ENCODE measurements at regions not wholly inside any gene's neighbourhood (a gene's known extent, or its start where the extent isn't known, plus 50 kb on each side); places are given as distances from the start of the nearest gene placed in this dataset.

- H3K4me3 ChIP-seq (ENCODE audit: low read depth, low read length): no peak overlapping the region
Measured at GRCh38 chr12:5223881-5224280, 180.2 kb downstream of the KCNA5 start.

- H3K4me3 ChIP-seq (ENCODE audit: low read depth, low read length): no peak overlapping the region
Measured at GRCh38 chr12:5226581-5226980, 182.9 kb downstream of the KCNA5 start.

- H3K4me3 ChIP-seq (ENCODE audit: low read depth, low read length): no peak overlapping the region
Measured at GRCh38 chr12:5227708-5228373, 184.2 kb downstream of the KCNA5 start.

- no peak overlapping the region for H3K4me3 ChIP-seq (ENCODE audit: low read depth, low read length)
Measured at GRCh38 chr12:5230156-5230555, 186.5 kb downstream of the KCNA5 start.

- no peak overlapping the region for H3K4me3 ChIP-seq (ENCODE audit: low read depth, low read length)
Measured at GRCh38 chr12:5230861-5231260, 187.2 kb downstream of the KCNA5 start.

- H3K4me3 ChIP-seq (ENCODE audit: low read depth, low read length): no peak overlapping the region
Measured at GRCh38 chr12:5232291-5232690, 188.6 kb downstream of the KCNA5 start.

GRCh38 chr12:5232826-5233500, 189.3 kb downstream of the KCNA5 start:
- H3K4me3 ChIP-seq (ENCODE audit: low read depth, low read length): no peak overlapping the region

- H3K4me3 ChIP-seq (ENCODE audit: low read depth, low read length): no peak overlapping the region
Measured at GRCh38 chr12:5236022-5236640, 192.5 kb downstream of the KCNA5 start.

- H3K4me3 ChIP-seq (ENCODE audit: low read depth, low read length): no peak overlapping the region
Measured at GRCh38 chr12:5242440-5242839, 189.5 kb upstream of the NTF3 start.

- no peak overlapping the region for H3K4me3 ChIP-seq (ENCODE audit: low read depth, low read length)
Measured at GRCh38 chr12:5243014-5243413, 188.9 kb upstream of the NTF3 start.

GRCh38 chr12:5244513-5244972, 187.4 kb upstream of the NTF3 start:
- H3K4me3 ChIP-seq (ENCODE audit: low read depth, low read length): no peak overlapping the region

- H3K4me3 ChIP-seq (ENCODE audit: low read depth, low read length): no peak overlapping the region
Measured at GRCh38 chr12:5246196-5246595, 185.7 kb upstream of the NTF3 start.

- H3K4me3 ChIP-seq (ENCODE audit: low read depth, low read length): no peak overlapping the region
Measured at GRCh38 chr12:5247144-5247543, 184.8 kb upstream of the NTF3 start.

GRCh38 chr12:5248230-5248629, 183.7 kb upstream of the NTF3 start:
- H3K4me3 ChIP-seq (ENCODE audit: low read depth, low read length): no peak overlapping the region

- no peak overlapping the region for H3K4me3 ChIP-seq (ENCODE audit: low read depth, low read length)
Measured at GRCh38 chr12:5248999-5249526, 182.8 kb upstream of the NTF3 start.

GRCh38 chr12:5251092-5251491, 180.8 kb upstream of the NTF3 start:
- H3K4me3 ChIP-seq (ENCODE audit: low read depth, low read length): no peak overlapping the region

- no peak overlapping the region for H3K4me3 ChIP-seq (ENCODE audit: low read depth, low read length)
Measured at GRCh38 chr12:5251786-5252185, 180.1 kb upstream of the NTF3 start.

- H3K4me3 ChIP-seq (ENCODE audit: low read depth, low read length): no peak overlapping the region
Measured at GRCh38 chr12:5254703-5255102, 177.2 kb upstream of the NTF3 start.

- no peak overlapping the region for H3K4me3 ChIP-seq (ENCODE audit: low read depth, low read length)
Measured at GRCh38 chr12:5257763-5258495, 174.0 kb upstream of the NTF3 start.

GRCh38 chr12:5258498-5258897, 173.4 kb upstream of the NTF3 start:
- H3K4me3 ChIP-seq (ENCODE audit: low read depth, low read length): no peak overlapping the region

- no peak overlapping the region for H3K4me3 ChIP-seq (ENCODE audit: low read depth, low read length)
Measured at GRCh38 chr12:5258926-5259325, 173.0 kb upstream of the NTF3 start.
